VCaP (cell line): ENCODE measurements at regions not wholly inside any gene's neighbourhood (a gene's known extent, or its start where the extent isn't known, plus 50 kb on each side); places are given as distances from the start of the nearest gene placed in this dataset.
"Not testable (repeated sequence)": the region's sequence is repeated elsewhere in the genome, so short reads cannot be mapped to it uniquely, and the experiment has no call there.

Experiments
- H3K27ac ChIP-seq: fragments of 450-650 bp; 2 replicates; pipeline ENCODE4 v1.5.1; 2017
- CTCF ChIP-seq: fragments of 450-650 bp; conservative IDR thresholded peaks from 2 replicates; pipeline ENCODE4 v1.5.1; 2017; ENCODE audit warnings: mild to moderate bottlenecking, moderate library complexity

- not testable (repeated sequence) for H3K27ac ChIP-seq
These were observed 824.7 kb downstream of the LRRTM4 start for GRCh38 chr2:76697439-76697838.

GRCh38 chr2:76692908-76693307, 829.3 kb downstream of the LRRTM4 start:
- no peak overlapping the region for H3K27ac ChIP-seq
- TF ChIP-seq CTCF = no peak

GRCh38 chr2:76688732-76689131, 833.4 kb downstream of the LRRTM4 start:
- no peak overlapping the region for H3K27ac ChIP-seq
- no peak for TF ChIP-seq CTCF

- TF ChIP-seq CTCF = no peak
- H3K27ac ChIP-seq = no peak overlapping the region
These were observed 834.3 kb downstream of the LRRTM4 start for GRCh38 chr2:76687923-76688322.

- no peak for TF ChIP-seq CTCF
- no peak overlapping the region for H3K27ac ChIP-seq
These were observed 837.4 kb downstream of the LRRTM4 start for GRCh38 chr2:76684756-76685155.

GRCh38 chr2:76679025-76679396, 843.2 kb downstream of the LRRTM4 start:
- peak overlapping the region; percentile 70 for H3K27ac ChIP-seq
- no peak for TF ChIP-seq CTCF

GRCh38 chr2:76678383-76679024, 843.7 kb downstream of the LRRTM4 start:
- TF ChIP-seq CTCF = no peak
- peak overlapping the region; percentile 70 for H3K27ac ChIP-seq

GRCh38 chr2:76675212-76675611, 847.0 kb downstream of the LRRTM4 start:
- TF ChIP-seq CTCF = no peak

More at GRCh38 chr2:76675212-76675611, 847.0 kb downstream of the LRRTM4 start:
- no peak overlapping the region for H3K27ac ChIP-seq
